HEK293T (cell line): ENCODE measurements at regions not wholly inside any gene's neighbourhood (a gene's known extent, or its start where the extent isn't known, plus 50 kb on each side); places are given as distances from the start of the nearest gene placed in this dataset.

Experiments
- ARNT ChIP-seq: fragments of 450-650 bp; IDR thresholded peaks from 2 replicates; pipeline ENCODE4 v1.6.1; 2017; ENCODE audit warnings: mild to moderate bottlenecking
- BHLHE40 ChIP-seq: fragments of 450-650 bp; IDR thresholded peaks from 2 replicates; pipeline ENCODE4 v1.6.1; 2016; ENCODE audit warnings: mild to moderate bottlenecking, moderate library complexity, borderline replicate concordance
- ELF4 ChIP-seq: fragments of 450-650 bp; IDR thresholded peaks from 2 replicates; pipeline ENCODE4 v1.6.1; 2017; ENCODE audit warnings: antibody characterized with exemption
- FOXA1 ChIP-seq: fragments of 450-650 bp; IDR thresholded peaks from 2 replicates; pipeline ENCODE4 v1.6.1; 2016; ENCODE audit warnings: mild to moderate bottlenecking
- FOXK2 ChIP-seq: fragments of 450-650 bp; IDR thresholded peaks from 2 replicates; pipeline ENCODE4 v1.6.1; 2016; ENCODE audit warnings: mild to moderate bottlenecking
- FOXM1 ChIP-seq: fragments of 450-650 bp; IDR thresholded peaks from 2 replicates; pipeline ENCODE4 v1.6.1; 2017; ENCODE audit warnings: mild to moderate bottlenecking, borderline replicate concordance
- L3MBTL2 ChIP-seq: fragments of 450-650 bp; conservative IDR thresholded peaks from 2 replicates; pipeline ENCODE4 v1.6.1; 2016; ENCODE audit warnings: mild to moderate bottlenecking
- SP1 ChIP-seq: fragments of 450-650 bp; IDR thresholded peaks from 2 replicates; pipeline ENCODE4 v1.6.1; 2017
- SUZ12 ChIP-seq: fragments of 450-650 bp; IDR thresholded peaks from 2 replicates; pipeline ENCODE4 v1.6.1; 2016; ENCODE audit warnings: mild to moderate bottlenecking
- TARDBP ChIP-seq: fragments of 450-650 bp; IDR thresholded peaks from 2 replicates; pipeline ENCODE4 v1.6.1; 2016
- ZNF384 ChIP-seq: fragments of 450-650 bp; IDR thresholded peaks from 2 replicates; pipeline ENCODE4 v1.6.1; 2016
- TF ChIP-seq, protein P1 (sequence below): fragments of 450-650 bp; IDR thresholded peaks from 2 replicates; pipeline ENCODE4 v1.6.1; 2016

DNA sequence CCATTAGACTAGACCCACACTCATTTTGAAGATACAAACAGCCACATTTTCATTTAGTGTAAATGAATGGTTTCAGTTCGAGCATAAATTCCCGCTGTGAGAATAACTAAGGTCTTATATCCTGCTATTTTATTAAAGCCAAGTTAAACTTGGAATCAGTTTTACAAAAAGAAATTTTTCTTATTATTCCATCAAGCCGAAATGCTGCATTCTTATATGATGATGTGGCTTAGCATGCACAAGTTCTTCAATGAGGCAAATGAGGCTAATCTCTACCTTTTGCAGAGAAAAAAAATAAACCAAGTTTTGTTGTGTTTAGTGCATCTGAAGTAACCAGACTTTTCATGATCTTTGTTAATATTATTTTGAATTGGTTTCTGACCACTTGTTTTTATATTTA is 953.9 kb upstream of the PCDH10 start:
- no peak for TF ChIP-seq FOXA1
- TF ChIP-seq, protein P1, sequence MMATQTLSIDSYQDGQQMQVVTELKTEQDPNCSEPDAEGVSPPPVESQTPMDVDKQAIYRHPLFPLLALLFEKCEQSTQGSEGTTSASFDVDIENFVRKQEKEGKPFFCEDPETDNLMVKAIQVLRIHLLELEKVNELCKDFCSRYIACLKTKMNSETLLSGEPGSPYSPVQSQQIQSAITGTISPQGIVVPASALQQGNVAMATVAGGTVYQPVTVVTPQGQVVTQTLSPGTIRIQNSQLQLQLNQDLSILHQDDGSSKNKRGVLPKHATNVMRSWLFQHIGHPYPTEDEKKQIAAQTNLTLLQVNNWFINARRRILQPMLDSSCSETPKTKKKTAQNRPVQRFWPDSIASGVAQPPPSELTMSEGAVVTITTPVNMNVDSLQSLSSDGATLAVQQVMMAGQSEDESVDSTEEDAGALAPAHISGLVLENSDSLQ = no peak
- no peak for TF ChIP-seq SP1
- TF ChIP-seq FOXM1 = no peak
- TF ChIP-seq ELF4 = no peak
- no peak for TF ChIP-seq L3MBTL2
- no peak for TF ChIP-seq TARDBP
- TF ChIP-seq SUZ12 = no peak
- no peak for TF ChIP-seq FOXK2
- no peak for TF ChIP-seq ZNF384
- no peak for TF ChIP-seq ARNT
- no peak for TF ChIP-seq BHLHE40
